Right lung (tissue), 2 donors: ENCODE measurements at regions not wholly inside any gene's neighbourhood (a gene's known extent, or its start where the extent isn't known, plus 50 kb on each side); places are given as distances from the start of the nearest gene placed in this dataset.
"Not testable (repeated sequence)": the region's sequence is repeated elsewhere in the genome, so short reads cannot be mapped to it uniquely, and the experiment has no call there.

ENCODE experiments used
- DNase-seq, 2 donors: peaks; one replicate each; pipeline ENCODE4 v3.0.0-alpha.2; 2013

GRCh38 chr11:80958361-80958760, 1517.5 kb upstream of the TENM4 start:
- peak in 1 of 2 donors; percentile 4 for DNase-seq

DNA sequence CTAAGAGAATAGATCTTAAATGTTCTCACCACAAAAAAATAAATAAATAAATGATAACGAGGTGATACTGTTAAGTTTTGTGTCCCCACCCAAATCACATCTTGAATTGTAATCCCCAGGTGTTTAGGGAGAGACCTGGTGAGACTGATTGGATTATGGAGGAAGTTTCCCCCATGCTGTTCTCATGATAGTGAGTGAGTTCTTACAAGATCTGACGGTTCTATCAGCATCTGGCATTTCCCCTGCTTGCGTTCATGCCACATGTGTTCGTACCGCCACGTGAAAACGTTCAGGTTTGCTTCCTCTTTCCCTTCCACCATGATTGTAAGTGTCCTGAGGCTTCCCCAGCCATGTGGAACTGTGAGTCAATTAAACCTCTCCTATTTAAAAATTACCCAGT, 1514.8 kb upstream of the TENM4 start:
- no peak for DNase-seq

DNA sequence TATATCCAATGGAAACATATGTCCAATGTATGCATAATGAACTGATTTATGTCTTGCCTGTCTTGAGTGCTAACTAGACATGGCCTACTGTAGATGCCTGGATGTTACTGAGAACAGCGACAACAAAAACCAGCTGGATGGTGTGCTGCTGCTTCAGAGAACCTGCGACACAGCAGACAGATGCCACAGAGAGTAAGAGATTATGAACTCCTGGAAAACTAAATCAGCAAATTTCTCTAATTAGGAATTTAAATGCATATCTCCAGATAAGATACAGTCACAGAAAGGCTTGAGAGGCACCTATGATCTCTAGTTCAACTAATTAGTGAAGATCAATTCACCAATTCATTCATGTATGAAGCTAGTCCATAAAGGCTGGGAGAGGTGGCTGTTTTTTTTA, 1508.0 kb upstream of the TENM4 start:
- no peak for DNase-seq

GRCh38 chr11:80944758-80945157, 1503.9 kb upstream of the TENM4 start:
- DNase-seq: no peak

DNA sequence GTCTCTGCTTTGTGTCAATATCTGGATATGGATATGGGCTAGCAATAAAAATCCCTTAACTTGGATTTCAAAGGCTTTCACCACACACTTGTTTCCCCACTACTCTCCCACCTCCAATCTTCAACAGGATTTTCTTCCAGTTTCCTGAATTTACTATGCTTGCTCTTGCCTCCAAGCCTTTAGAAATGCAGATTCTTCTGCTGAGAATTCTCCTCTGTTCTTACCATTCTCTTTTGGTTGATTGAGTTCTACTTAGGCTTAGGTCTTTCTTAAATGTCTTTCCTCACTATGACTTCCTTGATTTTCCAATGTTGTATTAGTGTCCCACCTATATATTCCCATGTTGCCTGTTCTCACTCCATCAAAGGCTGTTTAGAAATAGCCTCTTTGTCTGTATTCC, 1502.4 kb upstream of the TENM4 start:
- DNase-seq: no peak

- DNase-seq: no peak
Observed at GRCh38 chr11:80937842-80938241, 1497.0 kb upstream of the TENM4 start.

DNA sequence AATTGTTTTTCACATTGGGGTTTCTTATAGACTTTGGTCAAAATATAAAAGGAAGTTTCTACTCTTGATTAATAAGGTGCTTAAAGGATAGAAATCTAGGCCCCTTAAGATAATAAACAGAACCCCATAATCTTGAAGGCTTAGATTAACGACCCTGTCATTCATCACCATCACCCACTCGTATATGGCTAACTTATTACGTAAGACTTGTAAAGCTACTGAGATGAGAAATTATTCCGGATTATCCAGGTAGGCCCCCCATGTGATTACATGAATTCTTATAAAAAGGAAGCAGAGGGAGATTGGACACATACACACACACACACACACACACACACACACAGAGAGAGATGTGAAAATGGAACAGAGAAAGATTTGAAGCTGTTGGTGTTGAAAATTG, 1489.2 kb upstream of the TENM4 start:
- no peak for DNase-seq

- no peak for DNase-seq
Observed at GRCh38 chr11:80929031-80929805, 1488.4 kb upstream of the TENM4 start.

DNA sequence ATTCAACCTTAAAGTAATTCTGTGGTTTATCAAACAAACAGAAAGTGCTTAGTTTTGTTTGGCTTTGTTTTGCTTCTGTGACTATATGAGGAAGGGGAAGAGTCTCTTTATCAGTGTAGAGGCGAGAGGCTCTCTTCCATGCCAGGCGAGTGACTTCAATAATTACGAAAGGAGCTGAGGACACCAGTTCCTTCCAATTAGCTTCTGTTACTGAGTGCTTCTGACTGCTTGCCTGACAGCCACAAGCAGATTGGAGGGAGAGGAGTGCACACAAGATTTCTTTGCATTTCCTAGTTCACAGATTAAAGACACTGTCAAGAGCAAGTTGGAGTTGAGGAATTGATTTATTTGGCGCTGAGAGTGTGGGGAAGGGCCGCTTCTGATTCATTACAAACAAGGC, 1484.5 kb upstream of the TENM4 start:
- peak; percentile 29 to 46 for DNase-seq

GRCh38 chr11:80921310-80921709, 1480.5 kb upstream of the TENM4 start:
- not testable (repeated sequence) for DNase-seq

DNA sequence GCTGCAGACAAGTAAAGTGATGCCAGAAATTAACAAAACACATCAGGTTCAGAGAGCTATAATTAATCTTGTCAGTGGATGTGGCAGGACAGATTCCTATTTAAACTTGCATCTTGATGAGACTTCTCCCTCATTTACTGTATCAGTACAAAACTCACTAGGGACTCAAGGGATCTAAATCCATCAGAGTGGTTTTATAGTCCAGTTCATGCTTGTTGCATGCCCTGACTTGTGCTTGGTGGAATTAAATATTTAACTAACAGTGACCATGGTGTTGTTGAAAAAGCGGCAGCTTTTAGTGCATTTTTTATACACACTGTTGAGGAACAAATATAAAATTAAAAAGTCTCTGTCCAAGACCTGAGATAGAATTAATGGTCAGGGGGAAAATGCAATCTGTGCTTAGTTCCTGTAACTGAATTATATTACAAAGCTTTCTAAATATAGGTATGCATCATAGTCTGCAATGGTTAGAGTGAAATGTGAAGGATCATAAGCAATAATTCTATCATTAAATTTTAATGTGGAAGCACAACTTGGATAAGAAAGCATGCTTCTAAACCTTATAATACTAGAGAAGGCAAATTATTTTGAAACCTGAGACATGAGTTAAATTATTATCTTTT, 1475.5 kb upstream of the TENM4 start:
- no peak for DNase-seq

DNA sequence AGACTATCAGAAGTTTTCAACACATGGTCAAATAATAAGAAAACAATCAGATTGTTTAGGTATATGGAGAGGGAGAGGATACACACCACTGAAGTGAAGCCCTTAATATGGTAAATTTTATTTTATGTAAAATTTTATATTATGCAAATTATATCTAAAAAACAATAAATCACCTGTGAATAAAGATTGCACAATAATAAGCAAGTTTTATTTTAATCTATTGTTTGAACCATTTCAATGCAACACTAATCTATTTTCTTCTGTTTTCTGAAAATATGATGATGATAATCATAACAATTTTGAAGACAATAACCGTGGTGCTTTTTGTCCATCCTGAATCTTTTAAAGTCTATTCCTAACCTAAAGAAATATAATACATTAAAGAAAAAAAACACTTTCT, 1473.5 kb upstream of the TENM4 start:
- DNase-seq: no peak

DNA sequence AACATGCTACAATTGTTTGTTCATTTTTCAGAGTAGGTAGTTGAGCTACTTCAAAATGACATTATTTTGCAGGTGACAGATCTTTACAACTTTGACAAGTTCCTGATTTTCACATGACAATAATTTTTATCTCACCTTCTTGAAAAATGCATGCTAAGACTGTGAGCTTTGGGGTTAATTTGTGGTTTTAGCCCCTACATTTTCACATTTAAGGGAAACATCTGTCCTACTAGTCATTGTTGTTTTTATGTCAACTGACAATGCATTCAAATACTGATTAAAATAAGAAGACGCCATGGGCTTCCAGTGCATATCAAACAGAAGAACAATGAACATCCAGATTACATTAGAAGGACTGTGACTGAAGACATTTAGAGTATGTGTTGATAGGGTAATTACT, 1470.8 kb upstream of the TENM4 start:
- no peak for DNase-seq

DNA sequence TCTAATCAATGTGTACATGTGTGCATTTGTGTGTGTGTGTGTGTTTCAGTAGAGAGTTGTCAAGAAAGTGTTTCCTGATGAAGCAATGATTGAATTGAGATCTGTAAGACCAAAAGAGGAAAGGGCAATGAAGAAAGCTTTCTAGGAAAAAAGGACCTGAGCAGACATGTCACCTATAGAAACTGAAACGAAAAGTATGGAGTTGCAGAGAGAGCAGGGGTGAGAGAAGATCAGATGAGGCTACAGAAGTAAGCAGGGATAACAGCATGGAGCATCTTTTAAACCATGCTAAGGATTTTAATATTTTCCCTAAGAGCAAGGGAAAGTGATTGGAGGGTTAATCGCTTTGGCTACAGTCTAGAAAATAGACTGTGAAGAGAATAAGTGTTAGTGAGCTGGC, 1459.4 kb upstream of the TENM4 start:
- no peak for DNase-seq

DNA sequence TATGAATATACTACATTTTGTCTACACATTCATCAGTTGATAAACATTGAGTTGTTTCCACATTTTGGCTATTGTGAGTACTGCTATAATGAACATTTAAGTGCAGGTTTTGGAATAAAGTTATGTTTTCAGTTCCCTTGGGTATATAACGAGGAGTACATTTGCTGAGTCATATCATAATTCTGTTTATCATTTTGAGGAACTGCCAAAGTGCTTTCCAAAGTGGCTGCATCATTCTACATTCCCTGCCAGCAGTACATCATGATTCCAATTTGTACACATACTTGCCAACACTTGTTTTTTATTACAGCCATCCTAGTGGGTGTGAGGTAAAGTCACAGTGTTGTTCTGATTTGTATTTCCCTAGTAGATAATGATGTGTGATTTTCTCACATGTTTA, 1458.6 kb upstream of the TENM4 start:
- DNase-seq: no peak

GRCh38 chr11:80898910-80899309, 1458.1 kb upstream of the TENM4 start:
- no peak for DNase-seq

GRCh38 chr11:80886684-80887083, 1445.9 kb upstream of the TENM4 start:
- no peak for DNase-seq

GRCh38 chr11:80873310-80873999, 1432.6 kb upstream of the TENM4 start:
- DNase-seq: no peak

GRCh38 chr11:80872116-80872728, 1431.4 kb upstream of the TENM4 start:
- no peak for DNase-seq

DNA sequence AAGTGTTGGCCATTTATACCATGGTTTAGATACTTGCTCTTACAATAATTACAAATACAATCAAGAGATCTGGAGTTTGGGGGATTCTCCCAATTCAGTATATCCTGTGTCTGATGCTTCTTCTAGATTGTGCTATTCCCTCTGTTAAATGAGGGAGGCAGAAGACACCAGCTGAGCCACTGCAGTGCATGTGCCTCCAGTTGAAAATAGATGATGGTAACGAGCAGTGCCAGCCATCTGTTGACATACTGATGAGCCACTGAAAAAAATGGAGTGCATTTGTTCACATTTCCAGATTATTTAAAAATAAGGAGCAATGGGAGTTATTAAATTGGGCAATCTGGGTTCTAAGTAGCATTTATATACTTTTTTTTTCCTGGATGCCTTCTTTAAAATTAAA, 1428.0 kb upstream of the TENM4 start:
- DNase-seq: no peak

- DNase-seq: no peak
Observed at GRCh38 chr11:80862011-80862410, 1421.2 kb upstream of the TENM4 start.

DNA sequence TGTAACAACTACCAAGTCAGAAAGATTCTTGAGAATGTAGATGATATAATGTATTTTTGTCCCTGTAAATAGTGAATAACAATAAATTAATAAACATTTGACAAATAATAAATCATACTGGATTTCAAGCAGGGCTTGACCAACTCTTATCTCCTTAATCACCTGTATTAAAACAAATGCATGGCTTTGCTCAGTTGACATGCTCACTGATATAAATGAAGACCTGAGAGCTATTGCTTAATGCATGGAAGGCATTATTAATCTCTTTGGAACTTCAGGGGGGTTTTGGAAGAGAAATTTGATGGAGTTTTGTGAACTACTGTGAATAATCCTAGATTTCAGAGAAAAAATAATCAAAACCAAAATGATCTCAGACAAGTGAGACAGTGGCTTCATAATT, 1420.4 kb upstream of the TENM4 start:
- no peak for DNase-seq

- DNase-seq: no peak
Observed at GRCh38 chr11:80860632-80861031, 1419.8 kb upstream of the TENM4 start.
